Ovary (tissue), 3 donors: ENCODE measurements at regions not wholly inside any gene's neighbourhood (a gene's known extent, or its start where the extent isn't known, plus 50 kb on each side); places are given as distances from the start of the nearest gene placed in this dataset.

Source experiments
- EP300 ChIP-seq: sonication (generic); formaldehyde crosslinking; IDR thresholded peaks from one replicate; pipeline ENCODE4 v1.6.1; 2017; ENCODE audit warnings: antibody characterized with exemption
- TF ChIP-seq, protein P1 (sequence below), 3 donors: fragments of 450-650 bp in 2 of 3; fragments of 200-600 bp in 1 of 3; IDR thresholded peaks; one replicate each; pipeline versions ENCODE4 v1.5.1 to v1.8.0; 2016 to 2022; ENCODE audit warnings: antibody characterized with exemption in 3 of 3, mild to moderate bottlenecking in 1 of 3
- donor health status: DM: no; HTN: no; CAD: no.

DNA sequence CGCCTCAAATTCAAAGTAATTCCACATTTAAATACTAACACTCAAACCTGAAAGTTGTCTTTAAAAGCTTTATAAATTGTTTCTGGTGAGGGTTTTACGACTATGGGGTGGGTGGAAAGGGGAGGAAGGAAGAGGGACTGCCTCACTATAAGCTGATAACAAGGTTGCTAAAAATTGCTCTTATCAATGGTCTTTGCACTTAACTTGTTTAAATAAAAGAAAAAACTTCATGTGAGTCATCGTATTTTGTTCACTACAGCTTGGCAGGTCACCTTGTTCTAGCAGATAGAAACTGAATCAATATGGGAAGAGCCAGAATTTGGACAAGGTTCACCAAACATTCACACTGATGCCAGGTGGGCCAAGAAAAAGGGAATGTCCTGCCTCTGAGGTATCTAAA lies 129.2 kb downstream of the TES start:
- TF ChIP-seq, protein P1, sequence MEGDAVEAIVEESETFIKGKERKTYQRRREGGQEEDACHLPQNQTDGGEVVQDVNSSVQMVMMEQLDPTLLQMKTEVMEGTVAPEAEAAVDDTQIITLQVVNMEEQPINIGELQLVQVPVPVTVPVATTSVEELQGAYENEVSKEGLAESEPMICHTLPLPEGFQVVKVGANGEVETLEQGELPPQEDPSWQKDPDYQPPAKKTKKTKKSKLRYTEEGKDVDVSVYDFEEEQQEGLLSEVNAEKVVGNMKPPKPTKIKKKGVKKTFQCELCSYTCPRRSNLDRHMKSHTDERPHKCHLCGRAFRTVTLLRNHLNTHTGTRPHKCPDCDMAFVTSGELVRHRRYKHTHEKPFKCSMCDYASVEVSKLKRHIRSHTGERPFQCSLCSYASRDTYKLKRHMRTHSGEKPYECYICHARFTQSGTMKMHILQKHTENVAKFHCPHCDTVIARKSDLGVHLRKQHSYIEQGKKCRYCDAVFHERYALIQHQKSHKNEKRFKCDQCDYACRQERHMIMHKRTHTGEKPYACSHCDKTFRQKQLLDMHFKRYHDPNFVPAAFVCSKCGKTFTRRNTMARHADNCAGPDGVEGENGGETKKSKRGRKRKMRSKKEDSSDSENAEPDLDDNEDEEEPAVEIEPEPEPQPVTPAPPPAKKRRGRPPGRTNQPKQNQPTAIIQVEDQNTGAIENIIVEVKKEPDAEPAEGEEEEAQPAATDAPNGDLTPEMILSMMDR (IDR thresholded peaks at IDR 0.05): no peak
- no peak for TF ChIP-seq EP300
